ENCODE measurements at regions not wholly inside any gene's neighbourhood (a gene's known extent, or its start where the extent isn't known, plus 50 kb on each side); places are given as distances from the start of the nearest gene placed in this dataset.
"Not testable (repeated sequence)": the region's sequence is repeated elsewhere in the genome, so short reads cannot be mapped to it uniquely, and the experiment has no call there.

DNA sequence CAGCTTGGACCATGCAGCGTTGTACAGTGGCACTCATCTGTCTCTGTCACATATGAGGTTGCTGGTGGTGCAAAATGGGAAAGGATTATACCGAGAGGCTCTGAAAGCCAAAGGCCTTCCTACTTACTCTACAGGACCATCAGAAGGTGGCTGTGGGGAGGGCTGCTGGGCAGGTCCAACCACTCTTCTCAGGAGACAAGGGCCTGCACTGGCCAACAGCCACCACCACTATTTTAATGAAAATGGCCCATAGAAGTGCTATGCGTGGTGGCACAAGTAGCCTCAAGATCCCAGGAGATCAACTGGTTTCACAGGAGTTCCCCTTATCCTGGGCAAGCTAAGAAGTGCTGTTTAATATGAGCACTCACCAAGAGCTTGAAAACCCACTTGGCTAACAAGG is 52.3 kb downstream of the MRPL57 start:
- peaks cover 14% of the 10 kb centered on the region for H3K4me1 Mint-ChIP-seq (ENCODE audit: low read depth)
- H3K27me3 Mint-ChIP-seq (ENCODE audit: low read depth) = peaks cover 17% of the 10 kb centered on the region
- no peaks in the 10 kb centered on the region for H3K9me3 Mint-ChIP-seq
- no peaks in the 10 kb centered on the region for H3K36me3 Mint-ChIP-seq (ENCODE audit: low read depth)
- H3K27ac Mint-ChIP-seq = no peak overlapping the region
- H3K4me3 Mint-ChIP-seq = no peak overlapping the region

DNA sequence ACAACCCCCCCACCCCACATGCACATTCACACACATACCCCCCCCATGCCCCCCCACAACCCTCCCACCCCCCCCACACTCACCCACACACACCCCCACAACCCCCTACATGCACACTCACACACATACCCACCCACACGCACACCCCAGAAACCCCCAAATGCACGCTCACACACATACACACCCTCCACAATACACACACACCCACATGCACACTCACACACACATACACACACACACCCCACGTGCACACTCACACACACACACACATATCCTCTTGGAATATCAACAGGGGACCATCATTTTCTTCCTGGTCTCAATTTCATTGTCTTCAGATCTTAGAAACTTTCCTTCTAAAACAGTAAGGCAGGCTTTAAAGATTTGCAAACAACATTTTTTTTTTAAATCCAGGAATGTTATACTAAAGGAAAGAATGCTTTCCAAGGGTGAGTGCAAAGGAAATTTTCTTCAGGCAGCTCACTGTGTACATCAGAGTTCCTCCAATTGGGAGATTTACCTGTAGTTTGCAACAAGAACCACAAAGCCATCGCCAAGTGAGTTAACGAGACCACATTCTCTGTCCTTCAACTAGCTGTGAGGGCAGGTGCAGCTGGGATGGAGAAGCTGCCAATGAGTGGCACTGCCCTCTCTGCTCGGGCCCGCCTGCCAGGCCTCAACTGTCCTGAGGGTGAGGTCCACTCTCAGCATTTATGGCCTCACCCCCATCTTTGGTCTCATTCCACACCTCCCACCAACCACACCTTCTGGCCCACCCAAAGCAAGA is 53.0 kb downstream of the MRPL57 start:
- Mint-ChIP-seq H3K4me3 (no peak overlapping the region), H3K36me3 (ENCODE audit: low read depth) (no peaks in the 10 kb centered on the region), H3K27me3 (ENCODE audit: low read depth) (peaks cover 11% of the 10 kb centered on the region), H3K27ac (no peak overlapping the region), H3K9me3 (no peaks in the 10 kb centered on the region), H3K4me1 (ENCODE audit: low read depth) (peaks cover 14% of the 10 kb centered on the region)

DNA sequence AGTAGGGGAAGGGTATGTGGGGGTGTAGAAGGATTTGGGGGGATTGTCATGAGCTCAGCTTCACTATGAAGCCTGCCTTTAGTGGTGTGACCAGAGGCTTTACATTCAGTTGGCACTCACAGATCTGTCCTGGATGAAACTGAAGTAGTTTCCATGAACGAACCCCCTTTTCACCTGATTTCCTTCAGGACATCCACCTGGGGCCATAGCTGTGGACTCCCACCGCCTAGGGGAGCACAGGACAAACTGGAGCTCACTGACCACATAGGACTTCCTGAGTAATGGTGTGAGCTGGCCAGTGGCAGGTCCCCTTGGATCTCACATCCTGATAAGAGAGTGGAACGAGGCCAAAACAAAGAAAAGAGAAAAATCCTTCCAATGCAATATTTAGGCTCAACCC is 54.1 kb downstream of the MRPL57 start:
- no peak overlapping the region for H3K4me3 Mint-ChIP-seq
- peaks cover 8% of the 10 kb centered on the region for H3K27me3 Mint-ChIP-seq (ENCODE audit: low read depth)
- H3K36me3 Mint-ChIP-seq (ENCODE audit: low read depth) = no peaks in the 10 kb centered on the region
- H3K9me3 Mint-ChIP-seq = no peaks in the 10 kb centered on the region
- H3K4me1 Mint-ChIP-seq (ENCODE audit: low read depth) = peaks cover 14% of the 10 kb centered on the region
- no peak overlapping the region for H3K27ac Mint-ChIP-seq

DNA sequence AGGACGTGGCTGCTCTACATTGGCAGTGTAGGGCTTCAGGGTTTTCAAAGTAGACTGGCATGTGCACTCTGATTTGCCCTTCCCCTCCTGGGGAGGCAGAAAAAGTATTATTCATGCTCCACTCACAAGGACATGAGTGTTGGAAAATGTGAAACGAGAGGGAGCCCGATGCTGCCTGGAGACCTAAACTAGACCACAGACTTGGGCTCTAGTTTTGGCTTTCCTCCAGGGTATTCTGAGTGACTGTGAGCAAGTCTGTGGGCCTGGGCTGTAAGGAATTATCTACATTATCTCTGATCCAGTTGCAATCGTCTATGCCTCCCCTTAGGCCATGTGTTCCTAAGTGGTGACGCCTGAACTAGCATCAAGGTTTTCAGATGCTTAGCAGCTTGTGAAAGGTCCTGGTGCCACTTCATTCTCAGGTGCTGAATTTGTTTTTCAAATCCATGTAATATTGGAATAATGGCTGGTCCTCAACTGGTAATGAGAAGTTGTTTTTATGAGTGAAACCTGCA is 55.0 kb downstream of the MRPL57 start:
- Mint-ChIP-seq H3K36me3 (ENCODE audit: low read depth) (no peaks in the 10 kb centered on the region), H3K9me3 (no peaks in the 10 kb centered on the region), H3K27me3 (ENCODE audit: low read depth) (peaks cover 6% of the 10 kb centered on the region), H3K4me1 (ENCODE audit: low read depth) (peaks cover 14% of the 10 kb centered on the region), H3K27ac (peak overlapping the region; percentile 55), H3K4me3 (no peak overlapping the region)

DNA sequence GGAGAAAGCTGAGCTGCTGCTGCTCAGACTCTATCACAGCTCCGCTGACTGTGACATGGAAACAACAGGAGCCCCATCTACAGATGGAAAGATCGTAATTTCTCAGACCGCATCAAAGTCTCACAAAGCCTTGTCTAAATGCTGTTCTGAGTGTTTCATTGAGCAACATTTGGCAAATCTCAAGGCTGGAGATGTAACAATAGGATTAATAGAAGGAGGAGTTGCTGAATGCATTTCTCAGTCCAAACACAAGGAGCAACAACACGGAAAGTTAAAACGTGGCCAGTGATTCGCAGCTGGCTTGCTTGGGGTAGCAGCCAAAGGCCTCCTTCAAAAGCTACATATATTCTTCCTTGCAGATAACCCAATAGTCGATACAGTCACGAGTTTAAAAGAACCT is 55.7 kb downstream of the MRPL57 start:
- no peaks in the 10 kb centered on the region for H3K36me3 Mint-ChIP-seq (ENCODE audit: low read depth)
- peaks cover 14% of the 10 kb centered on the region for H3K4me1 Mint-ChIP-seq (ENCODE audit: low read depth)
- peak overlapping the region; percentile 55 for H3K27ac Mint-ChIP-seq
- peak overlapping the region; percentile 41 for H3K4me3 Mint-ChIP-seq
- no peaks in the 10 kb centered on the region for H3K9me3 Mint-ChIP-seq
- peaks cover 6% of the 10 kb centered on the region for H3K27me3 Mint-ChIP-seq (ENCODE audit: low read depth)

DNA sequence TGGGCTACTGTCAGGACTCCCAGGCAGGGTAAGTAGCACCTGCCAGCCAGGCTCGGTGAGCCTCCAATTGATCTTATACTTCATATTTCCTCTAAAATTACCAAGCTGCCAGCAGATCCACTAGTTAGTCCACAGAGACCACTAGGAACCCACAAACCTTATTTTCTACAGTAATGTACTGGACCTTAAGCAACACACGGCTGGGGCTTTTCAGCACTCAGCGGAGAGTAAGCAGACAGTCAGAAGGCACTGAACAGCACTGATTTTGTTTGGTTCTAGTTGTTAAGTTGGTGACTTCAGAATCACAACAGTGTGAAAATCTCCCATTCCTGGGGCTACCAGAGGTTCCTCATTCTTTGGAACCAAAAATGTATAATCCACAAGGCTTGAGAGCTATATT is 56.1 kb downstream of the MRPL57 start:
- Mint-ChIP-seq H3K4me1 (ENCODE audit: low read depth) (peaks cover 14% of the 10 kb centered on the region), H3K4me3 (peak overlapping the region; percentile 41), H3K36me3 (ENCODE audit: low read depth) (no peaks in the 10 kb centered on the region), H3K27ac (peak overlapping the region; percentile 55), H3K27me3 (ENCODE audit: low read depth) (peaks cover 6% of the 10 kb centered on the region), H3K9me3 (no peaks in the 10 kb centered on the region)

DNA sequence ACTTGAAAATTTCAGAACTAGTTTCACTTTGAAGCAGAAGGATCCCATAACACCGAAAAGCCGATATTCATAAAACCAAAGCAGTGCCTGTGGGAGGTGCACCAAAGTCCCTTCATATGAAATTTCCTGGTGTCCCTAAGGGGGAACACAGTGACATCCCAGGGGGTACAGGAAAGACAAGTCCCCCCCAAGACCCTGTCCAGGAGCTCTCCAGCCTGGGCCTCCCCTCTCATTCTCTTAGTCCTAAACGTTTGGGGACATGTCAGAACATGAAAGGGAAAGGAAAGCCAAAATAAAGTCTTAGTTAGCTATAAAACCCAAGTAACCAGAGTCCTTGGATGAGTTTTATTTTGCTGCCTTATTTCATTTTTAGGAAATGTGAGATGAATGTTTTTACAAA is 56.6 kb downstream of the MRPL57 start:
- Mint-ChIP-seq H3K4me1 (ENCODE audit: low read depth) (peaks cover 14% of the 10 kb centered on the region), H3K9me3 (no peaks in the 10 kb centered on the region), H3K27ac (no peak overlapping the region), H3K27me3 (ENCODE audit: low read depth) (peaks cover 6% of the 10 kb centered on the region), H3K4me3 (peak overlapping the region; percentile 31), H3K36me3 (ENCODE audit: low read depth) (no peaks in the 10 kb centered on the region)

DNA sequence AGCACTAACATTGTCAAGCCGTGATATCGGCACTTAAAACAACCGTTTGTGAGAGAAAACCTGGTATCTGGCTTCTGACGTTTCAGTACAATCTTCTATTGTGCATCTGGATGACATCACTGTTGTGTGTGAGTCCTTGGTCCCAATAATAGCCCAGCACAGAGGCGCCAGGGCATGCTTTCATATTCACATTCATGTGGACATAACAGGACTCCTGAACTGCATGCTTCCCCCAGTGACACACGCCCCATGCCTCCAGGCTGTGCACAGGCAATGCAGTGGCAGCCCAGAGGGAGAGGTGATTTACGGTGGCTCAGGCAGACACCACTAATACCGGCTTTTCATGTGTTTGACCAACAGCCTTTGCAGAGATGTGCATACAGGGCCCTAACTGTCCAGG is 58.1 kb downstream of the MRPL57 start:
- Mint-ChIP-seq H3K27me3 (ENCODE audit: low read depth) (peaks cover 6% of the 10 kb centered on the region), H3K9me3 (no peaks in the 10 kb centered on the region), H3K4me1 (ENCODE audit: low read depth) (peaks cover 14% of the 10 kb centered on the region), H3K36me3 (ENCODE audit: low read depth) (no peaks in the 10 kb centered on the region), H3K27ac (no peak overlapping the region), H3K4me3 (no peak overlapping the region)

DNA sequence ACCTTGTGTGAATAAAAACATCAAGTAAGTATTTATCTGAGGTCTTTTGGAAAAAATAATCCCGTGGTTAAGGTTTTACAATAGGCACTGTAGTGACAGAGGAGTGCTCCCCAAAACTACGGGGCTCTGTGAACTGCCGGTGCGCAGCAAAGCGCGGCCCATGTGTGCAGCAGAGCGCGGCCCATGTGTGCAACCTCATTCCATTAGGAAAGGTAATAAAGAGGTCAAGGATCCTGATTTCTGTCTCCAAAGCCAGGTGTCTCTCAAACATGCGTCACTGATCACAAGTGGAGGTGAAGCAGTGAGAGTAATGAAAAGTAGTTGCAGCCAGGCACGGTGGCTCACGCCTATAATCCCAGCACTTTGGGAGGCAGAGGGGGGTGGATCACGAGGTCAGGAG is 58.7 kb downstream of the MRPL57 start:
- no peak overlapping the region for H3K4me3 Mint-ChIP-seq

DNA sequence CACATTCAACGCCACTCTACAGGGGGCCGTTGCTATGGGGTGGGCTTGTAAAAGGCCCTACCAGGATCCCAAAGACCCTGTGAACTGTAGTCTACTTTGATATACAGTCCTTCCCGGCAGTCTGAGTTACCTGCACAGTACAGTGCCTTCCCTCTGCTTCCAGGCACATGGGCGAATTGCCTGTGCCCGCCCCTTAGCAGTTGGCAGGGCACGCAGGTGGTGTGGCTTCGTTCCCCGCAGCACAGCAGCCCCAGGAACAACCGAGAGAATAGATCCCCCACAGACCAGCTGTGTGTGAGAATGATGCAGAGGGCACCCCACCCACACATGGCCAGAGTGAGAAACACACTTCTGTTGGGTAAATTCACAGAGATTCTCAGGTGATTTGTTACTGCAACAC is 60.6 kb downstream of the MRPL57 start:
- Mint-ChIP-seq H3K27ac (no peak overlapping the region), H3K4me1 (ENCODE audit: low read depth) (peaks cover 14% of the 10 kb centered on the region), H3K4me3 (no peak overlapping the region), H3K27me3 (ENCODE audit: low read depth) (peaks cover 6% of the 10 kb centered on the region), H3K9me3 (no peaks in the 10 kb centered on the region), H3K36me3 (ENCODE audit: low read depth) (no peaks in the 10 kb centered on the region)

More for the DNA sequence above, 58.7 kb downstream of the MRPL57 start:
- Mint-ChIP-seq H3K27ac (no peak overlapping the region), H3K36me3 (ENCODE audit: low read depth) (no peaks in the 10 kb centered on the region), H3K4me1 (ENCODE audit: low read depth) (peaks cover 14% of the 10 kb centered on the region), H3K27me3 (ENCODE audit: low read depth) (peaks cover 6% of the 10 kb centered on the region), H3K9me3 (no peaks in the 10 kb centered on the region)

DNA sequence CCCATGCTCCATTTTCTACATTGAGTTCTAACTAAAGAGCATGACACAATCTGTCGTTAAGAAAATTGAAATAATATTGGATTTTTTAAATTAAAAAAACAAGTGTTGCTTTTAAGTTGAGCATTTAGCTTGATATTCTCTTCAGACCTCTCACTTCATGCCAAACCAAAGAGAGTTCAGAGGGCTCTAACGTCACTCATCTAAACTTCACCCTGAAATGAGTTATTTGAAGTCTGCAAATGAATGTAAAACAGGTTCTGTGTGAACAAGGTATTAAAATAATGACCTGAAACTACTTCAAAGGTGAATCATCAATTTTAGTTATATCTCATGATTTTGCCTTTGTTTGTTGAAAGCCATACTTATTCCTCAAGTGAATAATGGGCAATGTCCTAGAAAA is 61.8 kb downstream of the MRPL57 start:
- no peak overlapping the region for H3K27ac Mint-ChIP-seq
- no peaks in the 10 kb centered on the region for H3K9me3 Mint-ChIP-seq
- peaks cover 7% of the 10 kb centered on the region for H3K4me1 Mint-ChIP-seq (ENCODE audit: low read depth)
- no peaks in the 10 kb centered on the region for H3K36me3 Mint-ChIP-seq (ENCODE audit: low read depth)
- H3K4me3 Mint-ChIP-seq = no peak overlapping the region
- peaks cover 3% of the 10 kb centered on the region for H3K27me3 Mint-ChIP-seq (ENCODE audit: low read depth)

DNA sequence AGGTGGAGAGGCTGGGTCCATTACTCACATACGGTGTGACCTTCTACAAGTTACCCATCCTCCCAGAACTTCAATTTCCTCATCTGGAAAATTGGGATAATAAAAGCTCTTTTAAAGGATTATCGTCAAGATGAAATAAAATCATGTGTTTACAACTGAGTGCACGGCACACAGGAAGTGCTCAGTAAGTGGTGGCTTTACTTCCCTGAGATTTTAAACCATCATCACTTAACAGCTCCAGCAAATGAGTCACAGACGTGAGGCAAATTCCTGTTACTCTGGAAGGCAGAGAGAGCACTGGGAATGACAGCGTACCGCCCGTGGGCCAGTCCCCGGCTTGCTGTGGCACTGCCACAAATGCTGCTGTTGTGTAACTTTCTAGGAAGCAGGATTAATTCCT is 64.1 kb downstream of the MRPL57 start:
- H3K4me3 Mint-ChIP-seq = no peak overlapping the region
- H3K4me1 Mint-ChIP-seq (ENCODE audit: low read depth) = peaks cover 3% of the 10 kb centered on the region
- H3K27me3 Mint-ChIP-seq (ENCODE audit: low read depth) = peaks cover 4% of the 10 kb centered on the region
- no peaks in the 10 kb centered on the region for H3K9me3 Mint-ChIP-seq
- no peaks in the 10 kb centered on the region for H3K36me3 Mint-ChIP-seq (ENCODE audit: low read depth)
- no peak overlapping the region for H3K27ac Mint-ChIP-seq

DNA sequence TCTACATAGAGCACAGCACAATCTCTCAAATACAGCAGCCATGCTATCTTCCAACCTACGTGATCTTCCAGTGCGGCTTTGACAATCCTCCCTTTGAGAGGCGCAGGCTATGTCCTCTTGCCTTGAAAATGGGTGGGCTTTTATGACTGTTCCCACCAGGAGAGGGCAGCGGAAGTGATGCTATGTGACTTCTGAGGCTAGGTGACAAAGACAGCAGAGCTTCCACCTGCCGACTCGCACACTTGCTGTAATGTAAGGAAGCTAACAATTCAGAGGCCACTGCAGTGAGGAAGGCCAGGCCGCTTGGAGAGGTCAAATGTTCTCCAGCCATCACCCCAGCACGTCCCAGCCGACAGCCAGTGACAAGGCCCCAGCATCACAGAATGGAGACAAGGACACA is 65.8 kb downstream of the MRPL57 start:
- Mint-ChIP-seq H3K4me3 (no peak overlapping the region), H3K27me3 (ENCODE audit: low read depth) (peaks cover 4% of the 10 kb centered on the region), H3K4me1 (ENCODE audit: low read depth) (peaks cover 3% of the 10 kb centered on the region), H3K36me3 (ENCODE audit: low read depth) (no peaks in the 10 kb centered on the region), H3K27ac (no peak overlapping the region), H3K9me3 (no peaks in the 10 kb centered on the region)

DNA sequence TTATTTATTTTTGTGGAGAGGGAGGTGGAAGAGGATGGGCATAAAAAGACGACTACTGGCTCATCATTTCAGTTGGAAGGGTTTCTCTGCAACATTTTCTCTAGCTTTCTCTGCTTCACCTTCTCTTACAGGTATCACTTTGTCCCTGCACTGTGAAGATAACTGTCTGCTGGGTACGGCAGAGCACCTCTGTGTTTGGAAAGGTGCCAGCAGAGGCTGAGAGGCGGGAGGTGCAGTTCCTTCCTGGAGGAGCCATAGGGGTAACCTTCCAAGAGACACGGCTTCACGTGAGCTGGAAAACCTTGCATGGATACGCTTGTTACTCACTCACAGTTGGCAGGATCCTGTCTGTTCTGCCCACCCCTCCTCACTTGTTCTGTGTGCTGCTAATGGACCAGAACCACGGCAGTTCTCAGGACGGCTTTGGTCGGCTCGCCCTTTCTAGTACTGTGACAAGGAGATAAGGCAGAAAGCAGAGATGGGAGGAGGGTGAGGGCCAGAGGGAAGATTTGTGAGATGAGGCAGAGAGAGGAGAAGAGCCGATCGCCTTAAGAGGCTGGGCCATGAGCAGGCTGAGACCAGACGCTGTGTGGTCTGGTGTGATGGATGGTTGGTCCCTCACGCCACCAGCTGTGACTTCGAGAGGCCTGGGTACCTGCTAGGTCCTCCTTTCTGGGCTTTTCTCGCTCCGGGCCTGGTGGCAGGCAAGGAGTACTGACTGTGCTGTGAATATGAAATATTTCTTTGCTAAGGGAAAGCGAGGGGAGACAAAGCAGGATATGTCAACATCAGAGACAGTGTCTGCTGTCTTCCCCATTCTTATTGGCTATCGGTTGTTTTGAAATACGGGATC is 66.8 kb downstream of the MRPL57 start:
- no peak overlapping the region for H3K4me3 Mint-ChIP-seq
- no peaks in the 10 kb centered on the region for H3K9me3 Mint-ChIP-seq
- H3K36me3 Mint-ChIP-seq (ENCODE audit: low read depth) = no peaks in the 10 kb centered on the region
- peaks cover 3% of the 10 kb centered on the region for H3K4me1 Mint-ChIP-seq (ENCODE audit: low read depth)
- H3K27me3 Mint-ChIP-seq (ENCODE audit: low read depth) = peaks cover 7% of the 10 kb centered on the region
- no peak overlapping the region for H3K27ac Mint-ChIP-seq

DNA sequence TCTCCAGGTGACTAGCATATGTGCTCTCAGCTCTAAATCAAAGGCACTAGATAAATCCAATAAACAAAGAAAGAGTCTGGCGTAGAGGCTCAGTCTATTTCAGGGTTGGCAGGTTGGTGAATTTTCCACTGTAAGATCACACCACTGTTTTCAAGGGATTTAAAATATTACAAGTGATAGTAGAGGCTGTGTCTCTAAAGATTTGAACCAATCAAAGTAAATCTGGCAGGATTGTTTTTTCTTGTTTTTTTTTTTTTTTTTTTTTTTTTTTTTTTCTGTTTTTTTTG is 67.4 kb downstream of the MRPL57 start:
- H3K4me3 Mint-ChIP-seq; H3K27ac Mint-ChIP-seq; H3K4me1 Mint-ChIP-seq (ENCODE audit: low read depth); H3K9me3 Mint-ChIP-seq; H3K36me3 Mint-ChIP-seq (ENCODE audit: low read depth); H3K27me3 Mint-ChIP-seq (ENCODE audit: low read depth): not testable (repeated sequence)
